Fibroblast of lung (primary cell): ENCODE measurements at regions not wholly inside any gene's neighbourhood (a gene's known extent, or its start where the extent isn't known, plus 50 kb on each side); places are given as distances from the start of the nearest gene placed in this dataset.

ENCODE experiments used
- DNase-seq, 2 donors: peaks; one replicate each; pipeline versions ENCODE4 v3.0.0 to v3.0.0-alpha.2; 2010; ENCODE audit warnings: low read depth in 2 of 2
- H2AFZ ChIP-seq: 2 replicates; pipeline ENCODE4 v1.5.1; 2012; ENCODE audit warnings: low read length, control low read depth, inconsistent platforms
- H3K27ac ChIP-seq: 2 replicates; pipeline ENCODE4 v1.5.1; 2011; ENCODE audit warnings: low read length, control low read depth; ENCODE audit not compliant: insufficient read depth
- H3K27me3 ChIP-seq: 2 replicates; pipeline ENCODE4 v1.5.1; 2011; ENCODE audit warnings: mild to moderate bottlenecking, low read length; ENCODE audit not compliant: control insufficient read depth, insufficient read depth
- H3K36me3 ChIP-seq: 2 replicates; pipeline ENCODE4 v1.5.1; 2011; ENCODE audit warnings: low read length; ENCODE audit not compliant: control insufficient read depth, insufficient read depth
- H3K4me1 ChIP-seq: 2 replicates; pipeline ENCODE4 v1.5.1; 2011; ENCODE audit warnings: low read length; ENCODE audit not compliant: control insufficient read depth, insufficient read depth; ENCODE audit errors: extremely low read depth
- H3K4me2 ChIP-seq: 2 replicates; pipeline ENCODE4 v1.5.1; 2011; ENCODE audit warnings: low read length, control low read depth; ENCODE audit not compliant: insufficient read depth; ENCODE audit errors: extremely low read depth
- H3K4me3 ChIP-seq, 4 experiments: fragments of 200-600 bp in 1 of 4; sonication (generic) in 1 of 4; replicated peaks in 1 of 4; 2 replicates each; pipeline ENCODE4 v1.5.1; 2011 to 2016; ENCODE audit warnings: low read length in 4 of 4, low read depth in 3 of 4, mild to moderate bottlenecking in 3 of 4, control low read depth in 2 of 4, inconsistent platforms in 1 of 4, mixed read lengths in 1 of 4; ENCODE audit not compliant: insufficient read depth in 1 of 4; ENCODE audit errors: control extremely low read depth in 1 of 4
- H3K79me2 ChIP-seq: 2 replicates; pipeline ENCODE4 v1.5.1; 2012; ENCODE audit warnings: mild to moderate bottlenecking, low read length, inconsistent platforms; ENCODE audit not compliant: control insufficient read depth, insufficient read depth
- H3K9ac ChIP-seq: 2 replicates; pipeline ENCODE4 v1.5.1; 2011; ENCODE audit warnings: mild to moderate bottlenecking, low read length, control low read depth; ENCODE audit not compliant: insufficient read depth
- H3K9me3 ChIP-seq: 2 replicates; pipeline ENCODE4 v1.5.1; 2012; ENCODE audit warnings: low read depth, low read length; ENCODE audit not compliant: control insufficient read depth, insufficient read depth
- H4K20me1 ChIP-seq: 2 replicates; pipeline ENCODE4 v1.5.1; 2011; ENCODE audit warnings: low read length; ENCODE audit not compliant: control insufficient read depth, insufficient read depth; ENCODE audit errors: extremely low read depth
- EZH2 ChIP-seq: IDR thresholded peaks from 2 replicates; pipeline ENCODE4 v1.5.1; 2012; ENCODE audit warnings: low read length, control low read depth, mild to moderate bottlenecking; ENCODE audit errors: missing control alignments
- TF ChIP-seq, protein P1 (sequence below), 2 donors: IDR thresholded peaks in 1 of 2; conservative IDR thresholded peaks in 1 of 2; 1 replicate in 1 of 2; 2 replicates in 1 of 2; pipeline ENCODE4 v1.5.1; 2011 to 2012; ENCODE audit warnings: low read length in 2 of 2, control low read depth in 1 of 2, inconsistent platforms in 1 of 2, low read depth in 1 of 2, mild to moderate bottlenecking in 1 of 2

DNA sequence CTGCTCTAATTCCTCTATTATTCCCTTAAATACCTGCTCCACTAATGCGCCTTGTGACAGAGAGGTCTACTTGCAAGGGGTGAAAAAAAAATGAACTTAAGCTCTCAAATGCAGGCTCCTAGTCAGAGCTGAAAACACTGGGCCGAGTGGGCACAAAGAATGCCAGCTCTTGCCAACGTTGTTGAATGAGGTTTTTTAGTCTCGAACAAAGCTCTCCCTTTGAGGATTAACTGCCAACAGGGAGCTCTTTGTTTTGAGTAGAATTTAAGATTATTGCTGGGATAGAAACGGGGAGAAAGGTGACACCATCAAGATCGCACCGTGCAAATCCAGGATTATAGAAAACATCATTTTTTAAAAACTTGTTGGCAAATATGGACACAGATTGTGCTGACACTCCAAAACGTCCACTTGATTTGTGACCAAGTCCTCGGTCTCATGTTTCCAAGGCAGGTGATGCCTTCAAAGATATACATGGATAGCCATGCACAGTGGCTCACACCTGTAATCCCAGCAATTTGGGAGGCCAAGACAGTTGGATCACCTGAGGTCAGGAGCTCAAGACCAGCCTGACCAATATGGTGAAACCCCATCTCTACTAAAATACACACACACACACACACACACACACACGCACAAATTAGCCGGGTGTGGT is 163.2 kb downstream of the BMP7 start:
- DNase-seq, result no peak

DNA sequence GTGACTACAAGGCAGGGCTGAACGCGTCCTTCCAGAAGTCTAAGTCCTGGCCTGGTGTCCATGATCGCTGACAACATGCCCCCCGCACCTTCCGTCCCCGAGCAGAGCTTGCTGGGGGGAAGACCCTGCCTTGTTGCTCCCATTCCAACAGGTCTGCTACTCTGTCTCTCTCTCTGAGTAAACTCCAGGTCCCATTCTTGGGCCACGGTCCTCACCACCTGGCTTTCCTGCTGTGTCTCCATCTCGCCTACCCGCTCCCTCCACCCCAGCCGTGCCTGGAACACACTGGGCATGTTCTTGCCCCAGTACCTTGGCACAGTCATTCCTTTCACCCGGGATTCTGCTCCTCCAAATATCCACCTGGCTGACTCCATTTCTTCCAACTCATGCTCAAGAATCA is 162.3 kb downstream of the BMP7 start:
- Histone ChIP-seq H3K4me1 (no peaks in the 10 kb centered on the region), H3K9ac (no peak overlapping the region), H3K9me3 (no peaks in the 10 kb centered on the region), H3K4me2 (no peak overlapping the region), H2AFZ (no peak overlapping the region), H3K27me3 (no peaks in the 10 kb centered on the region), H3K79me2 (no peaks in the 10 kb centered on the region), H3K4me3 (no peak overlapping the region), H3K27ac (no peak overlapping the region), H3K36me3 (no peaks in the 10 kb centered on the region), H4K20me1 (no peaks in the 10 kb centered on the region)
- no peak for DNase-seq
- TF ChIP-seq, protein P1, sequence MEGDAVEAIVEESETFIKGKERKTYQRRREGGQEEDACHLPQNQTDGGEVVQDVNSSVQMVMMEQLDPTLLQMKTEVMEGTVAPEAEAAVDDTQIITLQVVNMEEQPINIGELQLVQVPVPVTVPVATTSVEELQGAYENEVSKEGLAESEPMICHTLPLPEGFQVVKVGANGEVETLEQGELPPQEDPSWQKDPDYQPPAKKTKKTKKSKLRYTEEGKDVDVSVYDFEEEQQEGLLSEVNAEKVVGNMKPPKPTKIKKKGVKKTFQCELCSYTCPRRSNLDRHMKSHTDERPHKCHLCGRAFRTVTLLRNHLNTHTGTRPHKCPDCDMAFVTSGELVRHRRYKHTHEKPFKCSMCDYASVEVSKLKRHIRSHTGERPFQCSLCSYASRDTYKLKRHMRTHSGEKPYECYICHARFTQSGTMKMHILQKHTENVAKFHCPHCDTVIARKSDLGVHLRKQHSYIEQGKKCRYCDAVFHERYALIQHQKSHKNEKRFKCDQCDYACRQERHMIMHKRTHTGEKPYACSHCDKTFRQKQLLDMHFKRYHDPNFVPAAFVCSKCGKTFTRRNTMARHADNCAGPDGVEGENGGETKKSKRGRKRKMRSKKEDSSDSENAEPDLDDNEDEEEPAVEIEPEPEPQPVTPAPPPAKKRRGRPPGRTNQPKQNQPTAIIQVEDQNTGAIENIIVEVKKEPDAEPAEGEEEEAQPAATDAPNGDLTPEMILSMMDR (conservative IDR thresholded peaks at IDR 0.05 in 1 of 2, IDR thresholded peaks at IDR 0.05 in 1 of 2; ENCODE audit: low read depth in 1 of 2, low read length in 2 of 2), result no peak
- no peak for TF ChIP-seq EZH2

More for the DNA sequence above, 163.2 kb downstream of the BMP7 start:
- Histone ChIP-seq H3K36me3 (no peaks in the 10 kb centered on the region), H3K4me1 (no peaks in the 10 kb centered on the region), H3K27me3 (no peaks in the 10 kb centered on the region), H3K79me2 (no peaks in the 10 kb centered on the region), H3K27ac (no peak overlapping the region), H3K4me3 (no peak overlapping the region), H3K9ac (no peak overlapping the region), H3K4me2 (no peak overlapping the region), H4K20me1 (no peaks in the 10 kb centered on the region), H3K9me3 (no peaks in the 10 kb centered on the region), H2AFZ (no peak overlapping the region)
- no peak for TF ChIP-seq EZH2
- TF ChIP-seq, protein P1 (conservative IDR thresholded peaks at IDR 0.05 in 1 of 2, IDR thresholded peaks at IDR 0.05 in 1 of 2; ENCODE audit: low read depth in 1 of 2, low read length in 2 of 2), result no peak

- H3K79me2 ChIP-seq, result no peaks in the 10 kb centered on the region
- H3K27ac ChIP-seq, result no peak overlapping the region
- no peak overlapping the region for H3K4me2 ChIP-seq
- DNase-seq, result no peak
- H3K4me1 ChIP-seq, result no peaks in the 10 kb centered on the region
- TF ChIP-seq EZH2, result no peak
- TF ChIP-seq, protein P1 (conservative IDR thresholded peaks at IDR 0.05 in 1 of 2, IDR thresholded peaks at IDR 0.05 in 1 of 2; ENCODE audit: low read depth in 1 of 2, low read length in 2 of 2), result no peak
- no peak overlapping the region for H2AFZ ChIP-seq
- H4K20me1 ChIP-seq, result no peaks in the 10 kb centered on the region
- no peaks in the 10 kb centered on the region for H3K27me3 ChIP-seq
- no peak overlapping the region for H3K4me3 ChIP-seq
- no peaks in the 10 kb centered on the region for H3K9me3 ChIP-seq
- H3K36me3 ChIP-seq, result no peaks in the 10 kb centered on the region
- no peak overlapping the region for H3K9ac ChIP-seq
These were observed 161.7 kb downstream of the BMP7 start for GRCh38 chr20:57104651-57105204.
